Neuronal stem cell (in vitro differentiated cells): ENCODE measurements at regions not wholly inside any gene's neighbourhood (a gene's known extent, or its start where the extent isn't known, plus 50 kb on each side); places are given as distances from the start of the nearest gene placed in this dataset.

Experiments
- DNase-seq: peaks from one replicate; pipeline ENCODE4 v3.0.0-alpha.2; 2013; ENCODE audit warnings: low spot score
- H2AFZ ChIP-seq: one replicate; pipeline ENCODE4 v1.6.1; 2013; ENCODE audit warnings: mild to moderate bottlenecking, low read length, inconsistent platforms
- H2AK5ac ChIP-seq: 2 replicates; pipeline ENCODE4 v1.6.1; 2013; ENCODE audit warnings: low read depth, mild to moderate bottlenecking, inconsistent platforms, low read length, moderate library complexity, mixed read lengths
- H2BK120ac ChIP-seq: 2 replicates; pipeline ENCODE4 v1.6.1; 2013; ENCODE audit warnings: low read depth, mild to moderate bottlenecking, inconsistent platforms, low read length, moderate library complexity, mixed read lengths
- H2BK12ac ChIP-seq: one replicate; pipeline ENCODE4 v1.6.1; 2013; ENCODE audit warnings: low read length, inconsistent platforms
- H2BK15ac ChIP-seq: 2 replicates; pipeline ENCODE4 v1.6.1; 2013; ENCODE audit warnings: mild to moderate bottlenecking, low read length, inconsistent platforms, mixed read lengths
- H2BK5ac ChIP-seq: one replicate; pipeline ENCODE4 v1.6.1; 2013; ENCODE audit warnings: inconsistent platforms, mild to moderate bottlenecking, low read length, moderate library complexity
- H3K14ac ChIP-seq: one replicate; pipeline ENCODE4 v1.6.1; 2013; ENCODE audit warnings: low read length, inconsistent platforms
- H3K18ac ChIP-seq: 2 replicates; pipeline ENCODE4 v1.6.1; 2013; ENCODE audit warnings: low read length, inconsistent platforms
- H3K23ac ChIP-seq: 2 replicates; pipeline ENCODE4 v1.6.1; 2013; ENCODE audit warnings: low read depth, mild to moderate bottlenecking, mixed read lengths, low read length, inconsistent platforms; ENCODE audit not compliant: poor library complexity
- H3K27ac ChIP-seq: replicated peaks from 3 replicates; pipeline ENCODE4 v1.5.1; 2013; ENCODE audit warnings: low read length, inconsistent platforms
- H3K27me3 ChIP-seq, 3 experiments: 2 replicates each; pipeline ENCODE4 v1.6.1; 2013; ENCODE audit warnings: low read length in 3 of 3, mild to moderate bottlenecking in 2 of 3, inconsistent platforms in 1 of 3, low read depth in 1 of 3, mixed read lengths in 1 of 3, moderate library complexity in 1 of 3; ENCODE audit not compliant: control insufficient read depth in 3 of 3, insufficient read depth in 3 of 3
- H3K36me3 ChIP-seq, 2 donors: replicated peaks in 1 of 2; 2 replicates each; pipeline ENCODE4 v1.6.1; 2013; ENCODE audit warnings: low read length in 2 of 2; ENCODE audit not compliant: control insufficient read depth in 2 of 2, insufficient read depth in 2 of 2
- H3K4ac ChIP-seq: 2 replicates; pipeline ENCODE4 v1.6.1; 2013; ENCODE audit warnings: inconsistent platforms, mild to moderate bottlenecking, low read length, moderate library complexity
- H3K4me1 ChIP-seq, 2 donors: 1 replicate in 1 of 2; 2 replicates in 1 of 2; pipeline ENCODE4 v1.6.1; 2013; ENCODE audit warnings: low read length in 2 of 2, low read depth in 1 of 2; ENCODE audit not compliant: control insufficient read depth in 2 of 2, insufficient read depth in 1 of 2
- H3K4me2 ChIP-seq: one replicate; pipeline ENCODE4 v1.6.1; 2013; ENCODE audit warnings: mild to moderate bottlenecking, low read length, inconsistent platforms; ENCODE audit not compliant: insufficient read depth, poor library complexity, severe bottlenecking
- H3K4me3 ChIP-seq, 2 donors: 2 replicates each; pipeline ENCODE4 v1.5.1; 2013; ENCODE audit warnings: low read length in 2 of 2, mild to moderate bottlenecking in 2 of 2, inconsistent platforms in 1 of 2, moderate library complexity in 1 of 2
- H3K79me1 ChIP-seq: one replicate; pipeline ENCODE4 v1.6.1; 2013; ENCODE audit warnings: low read depth, mild to moderate bottlenecking, inconsistent platforms, low read length, moderate library complexity
- H3K9ac ChIP-seq: one replicate; pipeline ENCODE4 v1.6.1; 2013; ENCODE audit warnings: mild to moderate bottlenecking, low read depth, low read length, inconsistent platforms; ENCODE audit not compliant: poor library complexity
- H3K9me3 ChIP-seq, 2 donors: replicated peaks in 1 of 2; 2 replicates each; pipeline versions ENCODE3 to v1.6.1; 2013; ENCODE audit warnings: low read length in 2 of 2, mild to moderate bottlenecking in 2 of 2, inconsistent platforms in 1 of 2, low read depth in 1 of 2, mixed read lengths in 1 of 2, moderate library complexity in 1 of 2; ENCODE audit not compliant: control insufficient read depth in 2 of 2, insufficient read depth in 1 of 2
- H4K8ac ChIP-seq: one replicate; pipeline ENCODE4 v1.6.1; 2013; ENCODE audit warnings: low read depth, mild to moderate bottlenecking, inconsistent platforms, low read length, moderate library complexity
- H4K91ac ChIP-seq: one replicate; pipeline ENCODE4 v1.6.1; 2013; ENCODE audit warnings: low read length, low read depth, mild to moderate bottlenecking, inconsistent platforms; ENCODE audit not compliant: poor library complexity
- WGBS, 2 donors: extraction: QIAGEN DNeasy Blood & Tissue Kit; methylation state at CpG; one replicate each; pipeline ENCODE4 v1.1.7; 2013; ENCODE audit warnings: missing lambda C conversion rate in 2 of 2, mixed read lengths in 1 of 2; ENCODE audit not compliant: insufficient read length in 2 of 2, insufficient replicate concordance in 1 of 2; ENCODE audit errors: extremely low coverage in 2 of 2; 5-methylcytosine and 5-hydroxymethylcytosine counted together

DNA sequence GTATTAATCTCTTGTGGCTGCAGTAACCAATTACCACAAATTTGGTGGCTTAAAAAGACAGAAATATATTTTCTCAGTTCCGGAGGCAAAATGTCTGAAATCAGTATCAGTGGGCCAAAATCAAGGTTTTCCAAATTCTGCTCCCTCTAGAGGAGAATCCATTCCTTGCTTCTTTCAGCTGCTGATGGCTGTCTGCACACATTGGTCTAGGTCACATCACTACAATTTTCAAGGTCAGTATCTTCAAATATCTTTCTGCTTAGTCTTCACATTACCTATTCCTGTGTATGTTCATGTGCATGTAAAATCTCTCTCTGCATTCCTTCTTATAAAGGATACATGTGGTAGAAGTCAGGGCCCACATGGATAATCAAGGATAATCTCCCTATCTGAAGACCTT, 999.4 kb downstream of the KCNT2 start:
- H3K4me1 ChIP-seq, result no peaks in the 10 kb centered on the region
- no peaks in the 10 kb centered on the region for H3K36me3 ChIP-seq
- H3K18ac ChIP-seq, result no peak overlapping the region
- H2AFZ ChIP-seq, result no peak overlapping the region
- H2BK120ac ChIP-seq, result no peak overlapping the region
- H3K27ac ChIP-seq, result no peak overlapping the region
- no CpG with 5 or more reads among the region's 1 CpG for WGBS, 2 donors
- no peak overlapping the region for H3K9ac ChIP-seq
- no peak overlapping the region for H3K14ac ChIP-seq
- H3K23ac ChIP-seq, result no peak overlapping the region
- H2BK15ac ChIP-seq, result no peak overlapping the region
- peaks cover 0 to 2% of the 10 kb centered on the region in 2 donors for H3K9me3 ChIP-seq
- no peak overlapping the region for H4K8ac ChIP-seq
- no peak overlapping the region for H3K4me2 ChIP-seq
- H3K4ac ChIP-seq, result no peak overlapping the region
- no peak overlapping the region for H4K91ac ChIP-seq
- H2BK12ac ChIP-seq, result no peak overlapping the region
- DNase-seq, result no peak
- no peak overlapping the region for H3K4me3 ChIP-seq
- no peaks in the 10 kb centered on the region for H3K79me1 ChIP-seq
- no peak overlapping the region for H2BK5ac ChIP-seq
- H3K27me3 ChIP-seq, result no peaks in the 10 kb centered on the region
- no peak overlapping the region for H2AK5ac ChIP-seq

DNA sequence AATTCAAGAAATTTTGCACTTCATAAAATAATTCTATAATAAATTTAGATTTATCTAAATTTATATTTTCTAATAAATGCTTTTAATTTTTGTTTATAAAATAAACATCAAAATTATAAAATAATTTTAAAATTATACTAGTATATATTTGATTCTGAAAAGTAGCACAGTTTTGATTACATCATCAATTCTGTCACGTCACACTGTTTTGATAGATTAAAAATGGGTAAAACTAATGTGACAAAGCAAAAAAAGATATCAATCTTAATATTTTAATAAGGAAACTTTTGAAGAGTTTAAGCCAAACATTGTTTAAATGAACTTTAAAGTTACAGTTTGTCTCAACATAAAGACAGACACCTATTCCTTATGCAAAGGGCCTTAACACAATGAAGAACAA, 1001.8 kb downstream of the KCNT2 start:
- no peak overlapping the region for H3K4me3 ChIP-seq
- WGBS, 2 donors, result no CpG with 5 or more reads among the region's 1 CpG

DNA sequence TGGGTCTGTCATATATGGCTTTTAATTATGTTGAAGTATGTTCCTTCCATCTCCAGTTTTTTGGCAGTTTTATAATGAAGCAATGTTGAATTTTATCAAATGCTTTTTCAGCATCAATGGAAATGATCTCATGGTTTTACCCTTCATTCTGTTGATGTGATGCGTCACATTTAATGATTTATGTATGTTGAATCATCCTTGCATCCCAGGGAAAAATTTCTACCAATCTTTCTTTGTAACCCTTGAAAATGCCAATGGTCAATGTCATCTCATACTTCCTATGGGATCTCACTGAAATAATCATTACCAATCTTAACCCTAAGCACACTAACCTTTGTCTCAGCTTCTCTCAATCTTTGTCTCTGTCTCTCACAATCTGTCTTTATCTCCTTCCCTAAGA, 1004.0 kb downstream of the KCNT2 start:
- Histone ChIP-seq H2BK15ac (no peak overlapping the region), H3K14ac (no peak overlapping the region), H2AK5ac (no peak overlapping the region), H3K27ac (no peak overlapping the region), H3K23ac (no peak overlapping the region), H2AFZ (no peak overlapping the region), H3K4me2 (no peak overlapping the region), H3K4me3 (no peak overlapping the region), H3K9me3 (no peaks in the 10 kb centered on the region), H4K8ac (no peak overlapping the region), H2BK12ac (no peak overlapping the region), H3K79me1 (no peaks in the 10 kb centered on the region), H3K9ac (no peak overlapping the region), H3K36me3 (no peaks in the 10 kb centered on the region), H3K4ac (no peak overlapping the region), H4K91ac (no peak overlapping the region), H2BK120ac (no peak overlapping the region), H3K27me3 (no peaks in the 10 kb centered on the region), H2BK5ac (no peak overlapping the region), H3K18ac (no peak overlapping the region), H3K4me1 (no peaks in the 10 kb centered on the region)
- WGBS, 2 donors, result no CpG with 5 or more reads among the region's 1 CpG
- no peak for DNase-seq

More for the DNA sequence above, 1001.8 kb downstream of the KCNT2 start:
- H4K91ac ChIP-seq, result no peak overlapping the region
- H3K23ac ChIP-seq, result no peak overlapping the region
- no peak overlapping the region for H3K9ac ChIP-seq
- no peak overlapping the region for H4K8ac ChIP-seq
- H2BK120ac ChIP-seq, result no peak overlapping the region
- no peak overlapping the region for H3K4ac ChIP-seq
- H3K18ac ChIP-seq, result no peak overlapping the region
- H3K36me3 ChIP-seq, result no peaks in the 10 kb centered on the region
- H3K27ac ChIP-seq, result no peak overlapping the region
- H2AK5ac ChIP-seq, result no peak overlapping the region
- H3K4me2 ChIP-seq, result no peak overlapping the region
- no peak overlapping the region for H2BK15ac ChIP-seq
- no peaks in the 10 kb centered on the region for H3K27me3 ChIP-seq
- H2BK5ac ChIP-seq, result no peak overlapping the region
- H2BK12ac ChIP-seq, result no peak overlapping the region
- H3K9me3 ChIP-seq, result peaks cover 0 to 2% of the 10 kb centered on the region in 2 donors
- no peak overlapping the region for H3K14ac ChIP-seq
- no peak for DNase-seq
- H3K4me1 ChIP-seq, result no peaks in the 10 kb centered on the region
- H3K79me1 ChIP-seq, result no peaks in the 10 kb centered on the region
- H2AFZ ChIP-seq, result no peak overlapping the region

DNA sequence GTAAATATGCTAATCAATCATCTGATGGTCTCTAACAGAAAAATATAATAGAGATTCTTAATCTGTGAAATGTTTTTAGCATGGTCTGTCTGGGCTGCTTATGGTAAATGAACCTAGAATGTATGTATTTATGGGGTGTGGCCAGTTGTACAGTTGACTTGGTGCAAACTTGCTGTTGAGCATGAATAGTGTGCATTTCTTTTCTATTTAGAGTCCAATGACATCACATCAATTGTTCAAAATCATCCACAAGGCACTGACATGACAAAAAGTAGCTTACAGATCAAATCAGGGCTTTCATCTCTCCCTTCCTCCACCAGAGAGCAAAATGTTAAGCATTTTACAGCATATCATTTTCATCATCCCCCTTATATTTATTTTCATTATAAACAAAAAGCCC, 1010.3 kb downstream of the KCNT2 start:
- Histone ChIP-seq H3K27ac (no peak overlapping the region), H3K4me1 (no peaks in the 10 kb centered on the region), H2BK15ac (no peak overlapping the region), H3K14ac (no peak overlapping the region), H2BK5ac (no peak overlapping the region), H3K4me2 (no peak overlapping the region), H3K4me3 (no peak overlapping the region), H2AK5ac (no peak overlapping the region), H3K18ac (no peak overlapping the region), H2BK12ac (no peak overlapping the region), H4K91ac (no peak overlapping the region), H3K23ac (no peak overlapping the region), H3K9me3 (no peaks in the 10 kb centered on the region), H3K27me3 (no peaks in the 10 kb centered on the region), H3K79me1 (no peaks in the 10 kb centered on the region), H2BK120ac (no peak overlapping the region), H4K8ac (no peak overlapping the region), H3K4ac (no peak overlapping the region), H3K36me3 (no peaks in the 10 kb centered on the region), H2AFZ (no peak overlapping the region), H3K9ac (no peak overlapping the region)
- no peak for DNase-seq
